ENCODE measurements at regions not wholly inside any gene's neighbourhood (a gene's known extent, or its start where the extent isn't known, plus 50 kb on each side); places are given as distances from the start of the nearest gene placed in this dataset.

- dilution Hi-C loops (cut with HindIII; ENCODE audit: low sequenced_read_pairs, unreplicated experiment), result no loop called here
These were observed 97.4 kb upstream of the TBL1X start for GRCh38 chrX:9367421-9367820.

More at GRCh38 chrX:9367421-9367820, 97.4 kb upstream of the TBL1X start:
- H2AK5ac ChIP-seq (ENCODE audit: low read depth, low read length), result no peak overlapping the region
- H3K36me3 ChIP-seq (ENCODE audit: control insufficient read depth, insufficient read depth, low read length), result no peaks in the 10 kb centered on the region
- H3K9me3 ChIP-seq (ENCODE audit: control insufficient read depth, insufficient read depth, low read length), result peaks cover 2% of the 10 kb centered on the region; the same call in 1 of the 2 replicates
- no peak overlapping the region for H2BK120ac ChIP-seq (ENCODE audit: low read depth, low read length)
- in situ Hi-C loops (cut with MboI; ENCODE audit: low sequenced_read_pairs), result no loop called here
- H3K4me1 ChIP-seq (ENCODE audit: control insufficient read depth, insufficient read depth, low read length), result no peaks in the 10 kb centered on the region
- no peak overlapping the region for H3K18ac ChIP-seq (ENCODE audit: low read depth, low read length)
- no CpG with 5 or more reads among the region's 2 CpGs for WGBS, 2 experiments (ENCODE audit: extremely low coverage in 2 of 2, insufficient read length in 1 of 2)
- H4K5ac ChIP-seq (ENCODE audit: low read depth, low read length), result no peak overlapping the region
- H4K91ac ChIP-seq (ENCODE audit: insufficient read depth, low read depth, low read length), result no peak overlapping the region
- TF ChIP-seq MAFK (IDR thresholded peaks at IDR 0.05; ENCODE audit: low read depth, low read length) (no peak), FOS (IDR thresholded peaks at IDR 0.05; ENCODE audit: low read depth, low read length) (no peak), MAZ (IDR thresholded peaks at IDR 0.05; ENCODE audit: borderline replicate concordance, low read depth, low read length) (no peak), POLR2A (IDR thresholded peaks at IDR 0.05; ENCODE audit: low read depth, low read length) (no peak), ELK1 (IDR thresholded peaks at IDR 0.05; ENCODE audit: borderline replicate concordance, low read depth, low read length) (no peak), RCOR1 (IDR thresholded peaks at IDR 0.05; ENCODE audit: insufficient replicate concordance, low read length) (no peak), RFX5 (IDR thresholded peaks at IDR 0.05; ENCODE audit: low read depth, low read length) (no peak), RAD21 (IDR thresholded peaks at IDR 0.05; ENCODE audit: low read length) (no peak), NFE2L2 (IDR thresholded peaks at IDR 0.05; ENCODE audit: low read depth, low read length) (no peak), SMC3 (IDR thresholded peaks at IDR 0.05; ENCODE audit: low read depth, low read length) (no peak), BHLHE40 (IDR thresholded peaks at IDR 0.05; ENCODE audit: low read depth, low read length) (no peak), CTCF (conservative IDR thresholded peaks at IDR 0.05; ENCODE audit: low read depth, low read length) (no peak), CEBPB (IDR thresholded peaks at IDR 0.05; ENCODE audit: low read depth, low read length) (no peak), CHD1 (IDR thresholded peaks at IDR 0.05; ENCODE audit: low read depth, low read length) (no peak)
- TF ChIP-seq, protein P1, sequence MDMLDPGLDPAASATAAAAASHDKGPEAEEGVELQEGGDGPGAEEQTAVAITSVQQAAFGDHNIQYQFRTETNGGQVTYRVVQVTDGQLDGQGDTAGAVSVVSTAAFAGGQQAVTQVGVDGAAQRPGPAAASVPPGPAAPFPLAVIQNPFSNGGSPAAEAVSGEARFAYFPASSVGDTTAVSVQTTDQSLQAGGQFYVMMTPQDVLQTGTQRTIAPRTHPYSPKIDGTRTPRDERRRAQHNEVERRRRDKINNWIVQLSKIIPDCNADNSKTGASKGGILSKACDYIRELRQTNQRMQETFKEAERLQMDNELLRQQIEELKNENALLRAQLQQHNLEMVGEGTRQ (IDR thresholded peaks at IDR 0.05; ENCODE audit: low read depth, low read length), result no peak
- intact Hi-C loops (cut with micrococcal nuclease), result no loop called here
- no peak overlapping the region for H3K23ac ChIP-seq (ENCODE audit: low read depth, low read length)
- no peak overlapping the region for H2BK15ac ChIP-seq (ENCODE audit: low read depth, low read length)
- ChIA-PET POLR2A (ENCODE audit: unreplicated experiment) (no interaction called here), CTCF (no interaction called here)
- no peak overlapping the region for H3K27ac ChIP-seq (ENCODE audit: insufficient read depth, low read length)
- H3K56ac ChIP-seq (ENCODE audit: extremely low read depth, insufficient read depth, low read length), result no peak overlapping the region
- H4K8ac ChIP-seq (ENCODE audit: low read depth in 2 of 2, low read length in 2 of 2), result no peak overlapping the region
- DNase-seq, result no peak
- no peak overlapping the region for H2BK20ac ChIP-seq (ENCODE audit: low read depth, low read length)
- no peak overlapping the region for H2BK5ac ChIP-seq (ENCODE audit: low read depth, low read length, poor library complexity, severe bottlenecking)
- no peaks in the 10 kb centered on the region for H3K9me1 ChIP-seq (ENCODE audit: insufficient read depth, low read length)
- no peak overlapping the region for H3K9ac ChIP-seq (ENCODE audit: low read depth, low read length)
- no peak overlapping the region for H3K4me3 ChIP-seq (ENCODE audit: insufficient read depth, low read depth, low read length)
- no peak overlapping the region for H2AFZ ChIP-seq (replicated peaks; ENCODE audit: low read length, poor library complexity)
- no peak for ATAC-seq (ENCODE audit: low read depth)
- no peaks in the 10 kb centered on the region for H3K79me1 ChIP-seq (ENCODE audit: low read depth in 1 of 2, low read length in 2 of 2)
- no peaks in the 10 kb centered on the region; the same call in 1 of the 2 replicates for H3K27me3 ChIP-seq (ENCODE audit: control insufficient read depth, insufficient read depth, low read length)
- no TSS peak for BruUV-seq (replicated peaks)
- H3K4ac ChIP-seq (ENCODE audit: low read depth, low read length), result no peak overlapping the region
- H4K20me1 ChIP-seq (ENCODE audit: insufficient read depth, low read length), result no peaks in the 10 kb centered on the region
- no peak overlapping the region for H3K4me2 ChIP-seq (ENCODE audit: low read depth, low read length)
- no peak overlapping the region for H3K14ac ChIP-seq (replicated peaks; ENCODE audit: low read depth, low read length)
- no peak overlapping the region for H2AK9ac ChIP-seq (replicated peaks; ENCODE audit: low read depth, low read length, poor library complexity)

Data from IMR-90 (cell line).